ENCODE measurements at regions not wholly inside any gene's neighbourhood (a gene's known extent, or its start where the extent isn't known, plus 50 kb on each side); places are given as distances from the start of the nearest gene placed in this dataset.

DNA sequence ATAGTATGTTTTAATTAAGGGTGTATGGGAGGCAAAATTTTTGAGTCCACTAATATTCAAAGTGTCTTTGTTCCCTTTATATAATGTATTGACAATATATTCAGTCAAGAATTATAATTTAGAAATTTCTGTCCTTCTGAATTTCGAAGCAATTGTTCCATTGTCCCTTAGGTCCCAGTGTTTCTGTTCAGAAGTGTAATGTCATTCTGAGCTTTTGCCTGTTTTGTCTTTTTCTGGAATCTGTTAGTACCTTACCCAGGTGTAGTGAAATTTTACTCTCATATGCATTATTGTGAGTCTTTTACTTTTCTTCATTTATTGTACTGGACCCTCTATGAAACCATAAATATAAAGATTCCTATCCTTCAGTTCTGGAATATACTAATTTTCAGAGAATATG is 505.7 kb upstream of the KIF2B start:
- H3K4me2 ChIP-seq = no peak overlapping the region
- no peak overlapping the region for H3K4me3 ChIP-seq (ENCODE audit: low read depth in 2 of 2, low read length in 1 of 2)
- H3K27me3 ChIP-seq (ENCODE audit: insufficient read depth) = no peaks in the 10 kb centered on the region
- H4K20me1 ChIP-seq (ENCODE audit: insufficient read depth) = no peaks in the 10 kb centered on the region
- H3K79me2 ChIP-seq (ENCODE audit: insufficient read depth) = no peaks in the 10 kb centered on the region
- 0 out of 2 replicates have a peak, but pooled peaks cover under 1% of the 10 kb centered on the region for H3K9me2 ChIP-seq
- CTCF ChIA-PET = no interaction called here
- no peak overlapping the region for H3K27ac ChIP-seq (ENCODE audit: low read depth in 2 of 2, low read length in 1 of 2)
- no peak overlapping the region for H2AFZ ChIP-seq (ENCODE audit: low read depth)
- no peaks in the 10 kb centered on the region for H3K36me3 ChIP-seq (replicated peaks in 1 of 2; ENCODE audit: control insufficient read depth in 1 of 2, insufficient read depth in 2 of 2, low read length in 1 of 2)
- H3F3A ChIP-seq (replicated peaks; ENCODE audit: insufficient read depth) = no peaks in the 10 kb centered on the region
- POLR2A ChIA-PET = no interaction called here
- no peak overlapping the region for H3K9ac ChIP-seq
- no peaks in the 10 kb centered on the region for H3K4me1 ChIP-seq (ENCODE audit: control insufficient read depth in 1 of 2, insufficient read depth in 2 of 2, low read depth in 1 of 2, low read length in 1 of 2)
- peaks cover 17% of the 10 kb centered on the region; the same call in 1 of the 2 replicates for H3K9me3 ChIP-seq
- no peak for DNase-seq
- 8% methylated on average over 1 of the region's 1 CpG for WGBS (ENCODE audit: low lambda C conversion rate)
- TF ChIP-seq EP300 (IDR thresholded peaks at IDR 0.05; ENCODE audit: borderline replicate concordance in 1 of 2, low read depth in 1 of 2, low read length in 1 of 2) (no peak), RFX5 (IDR thresholded peaks at IDR 0.05; ENCODE audit: low read length) (no peak), CHD2 (IDR thresholded peaks at IDR 0.05; ENCODE audit: low read length, partially characterized antibody) (no peak), GABPA (IDR thresholded peaks at IDR 0.05; ENCODE audit: low read depth) (no peak), TEAD4 (IDR thresholded peaks at IDR 0.05; ENCODE audit: borderline replicate concordance, insufficient read depth) (no peak)
- TF ChIP-seq, protein P1, sequence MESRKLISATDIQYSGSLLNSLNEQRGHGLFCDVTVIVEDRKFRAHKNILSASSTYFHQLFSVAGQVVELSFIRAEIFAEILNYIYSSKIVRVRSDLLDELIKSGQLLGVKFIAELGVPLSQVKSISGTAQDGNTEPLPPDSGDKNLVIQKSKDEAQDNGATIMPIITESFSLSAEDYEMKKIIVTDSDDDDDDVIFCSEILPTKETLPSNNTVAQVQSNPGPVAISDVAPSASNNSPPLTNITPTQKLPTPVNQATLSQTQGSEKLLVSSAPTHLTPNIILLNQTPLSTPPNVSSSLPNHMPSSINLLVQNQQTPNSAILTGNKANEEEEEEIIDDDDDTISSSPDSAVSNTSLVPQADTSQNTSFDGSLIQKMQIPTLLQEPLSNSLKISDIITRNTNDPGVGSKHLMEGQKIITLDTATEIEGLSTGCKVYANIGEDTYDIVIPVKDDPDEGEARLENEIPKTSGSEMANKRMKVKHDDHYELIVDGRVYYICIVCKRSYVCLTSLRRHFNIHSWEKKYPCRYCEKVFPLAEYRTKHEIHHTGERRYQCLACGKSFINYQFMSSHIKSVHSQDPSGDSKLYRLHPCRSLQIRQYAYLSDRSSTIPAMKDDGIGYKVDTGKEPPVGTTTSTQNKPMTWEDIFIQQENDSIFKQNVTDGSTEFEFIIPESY (IDR thresholded peaks at IDR 0.05; ENCODE audit: borderline replicate concordance, low read depth) = no peak

DNA sequence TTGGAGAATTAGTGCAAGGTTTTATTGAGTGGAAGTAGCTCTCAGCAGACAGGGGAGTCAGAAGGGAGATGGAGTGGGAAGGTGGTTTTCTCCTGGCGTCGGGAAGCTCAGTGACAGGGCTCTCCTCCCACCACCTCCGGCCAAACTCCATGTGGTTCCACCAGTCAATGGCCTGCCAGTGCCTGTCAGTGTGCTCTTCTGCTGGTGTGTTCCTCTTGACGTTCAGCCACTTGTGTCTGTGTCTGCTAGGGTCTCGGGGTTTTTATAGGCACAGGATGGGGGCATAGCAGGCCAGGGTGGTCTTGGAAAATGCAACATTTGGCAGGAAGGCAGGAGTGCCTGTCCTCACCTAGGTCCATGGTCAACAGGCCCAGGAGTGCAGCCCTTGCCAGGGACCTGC is 506.7 kb upstream of the KIF2B start:
- POLR2A ChIA-PET = no interaction called here
- Histone ChIP-seq H2AFZ (ENCODE audit: low read depth) (no peak overlapping the region), H3K9ac (no peak overlapping the region), H3K4me3 (ENCODE audit: low read depth in 2 of 2, low read length in 1 of 2) (no peak overlapping the region), H3K4me1 (ENCODE audit: control insufficient read depth in 1 of 2, insufficient read depth in 2 of 2, low read depth in 1 of 2, low read length in 1 of 2) (no peaks in the 10 kb centered on the region), H3K36me3 (replicated peaks in 1 of 2; ENCODE audit: control insufficient read depth in 1 of 2, insufficient read depth in 2 of 2, low read length in 1 of 2) (no peaks in the 10 kb centered on the region), H3F3A (replicated peaks; ENCODE audit: insufficient read depth) (no peaks in the 10 kb centered on the region), H3K9me3 (peaks cover 17% of the 10 kb centered on the region; the same call in 1 of the 2 replicates), H4K20me1 (ENCODE audit: insufficient read depth) (no peaks in the 10 kb centered on the region), H3K9me2 (no peaks in the 10 kb centered on the region), H3K27me3 (ENCODE audit: insufficient read depth) (no peaks in the 10 kb centered on the region), H3K4me2 (no peak overlapping the region), H3K27ac (ENCODE audit: low read depth in 2 of 2, low read length in 1 of 2) (no peak overlapping the region), H3K79me2 (ENCODE audit: insufficient read depth) (no peaks in the 10 kb centered on the region)
- CTCF ChIA-PET = no interaction called here
- TF ChIP-seq CHD2 (IDR thresholded peaks at IDR 0.05; ENCODE audit: low read length, partially characterized antibody) (no peak), EP300 (IDR thresholded peaks at IDR 0.05; ENCODE audit: borderline replicate concordance in 1 of 2, low read depth in 1 of 2, low read length in 1 of 2) (no peak), POLR2AphosphoS5 (IDR thresholded peaks at IDR 0.05; ENCODE audit: low read depth, low read length) (no peak), RXRA (IDR thresholded peaks at IDR 0.05; ENCODE audit: borderline replicate concordance, low read depth) (no peak), MEF2A (IDR thresholded peaks at IDR 0.05; ENCODE audit: borderline replicate concordance, low read depth) (no peak), SMC3 (IDR thresholded peaks at IDR 0.05; ENCODE audit: low read depth, low read length) (no peak), RCOR1 (IDR thresholded peaks at IDR 0.05; ENCODE audit: low read length) (no peak), NFIC (IDR thresholded peaks at IDR 0.05; ENCODE audit: borderline replicate concordance) (no peak)
- TF ChIP-seq, protein P2, sequence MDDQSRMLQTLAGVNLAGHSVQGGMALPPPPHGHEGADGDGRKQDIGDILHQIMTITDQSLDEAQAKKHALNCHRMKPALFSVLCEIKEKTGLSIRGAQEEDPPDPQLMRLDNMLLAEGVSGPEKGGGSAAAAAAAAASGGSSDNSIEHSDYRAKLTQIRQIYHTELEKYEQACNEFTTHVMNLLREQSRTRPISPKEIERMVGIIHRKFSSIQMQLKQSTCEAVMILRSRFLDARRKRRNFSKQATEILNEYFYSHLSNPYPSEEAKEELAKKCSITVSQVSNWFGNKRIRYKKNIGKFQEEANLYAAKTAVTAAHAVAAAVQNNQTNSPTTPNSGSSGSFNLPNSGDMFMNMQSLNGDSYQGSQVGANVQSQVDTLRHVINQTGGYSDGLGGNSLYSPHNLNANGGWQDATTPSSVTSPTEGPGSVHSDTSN (IDR thresholded peaks at IDR 0.05) = no peak
- TF ChIP-seq, protein P3, sequence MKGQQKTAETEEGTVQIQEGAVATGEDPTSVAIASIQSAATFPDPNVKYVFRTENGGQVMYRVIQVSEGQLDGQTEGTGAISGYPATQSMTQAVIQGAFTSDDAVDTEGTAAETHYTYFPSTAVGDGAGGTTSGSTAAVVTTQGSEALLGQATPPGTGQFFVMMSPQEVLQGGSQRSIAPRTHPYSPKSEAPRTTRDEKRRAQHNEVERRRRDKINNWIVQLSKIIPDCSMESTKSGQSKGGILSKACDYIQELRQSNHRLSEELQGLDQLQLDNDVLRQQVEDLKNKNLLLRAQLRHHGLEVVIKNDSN (IDR thresholded peaks at IDR 0.05; ENCODE audit: borderline replicate concordance, low read depth) = no peak
- TF ChIP-seq, protein P4, sequence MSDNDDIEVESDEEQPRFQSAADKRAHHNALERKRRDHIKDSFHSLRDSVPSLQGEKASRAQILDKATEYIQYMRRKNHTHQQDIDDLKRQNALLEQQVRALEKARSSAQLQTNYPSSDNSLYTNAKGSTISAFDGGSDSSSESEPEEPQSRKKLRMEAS (IDR thresholded peaks at IDR 0.05; ENCODE audit: low read depth) = no peak
- DNase-seq = no peak
- WGBS (ENCODE audit: low lambda C conversion rate) = 22% methylated on average over 4 of the region's 5 CpGs
